HEK293T (cell line): ENCODE measurements at regions not wholly inside any gene's neighbourhood (a gene's known extent, or its start where the extent isn't known, plus 50 kb on each side); places are given as distances from the start of the nearest gene placed in this dataset.

ENCODE experiments used
- ARNT ChIP-seq: fragments of 450-650 bp; IDR thresholded peaks from 2 replicates; pipeline ENCODE4 v1.6.1; 2017; ENCODE audit warnings: mild to moderate bottlenecking
- BHLHE40 ChIP-seq: fragments of 450-650 bp; IDR thresholded peaks from 2 replicates; pipeline ENCODE4 v1.6.1; 2016; ENCODE audit warnings: mild to moderate bottlenecking, moderate library complexity, borderline replicate concordance
- FOXM1 ChIP-seq: fragments of 450-650 bp; IDR thresholded peaks from 2 replicates; pipeline ENCODE4 v1.6.1; 2017; ENCODE audit warnings: mild to moderate bottlenecking, borderline replicate concordance
- L3MBTL2 ChIP-seq: fragments of 450-650 bp; conservative IDR thresholded peaks from 2 replicates; pipeline ENCODE4 v1.6.1; 2016; ENCODE audit warnings: mild to moderate bottlenecking
- NFRKB ChIP-seq: fragments of 450-650 bp; IDR thresholded peaks from 2 replicates; pipeline ENCODE4 v1.6.1; 2016; ENCODE audit warnings: mild to moderate bottlenecking, moderate library complexity
- SP1 ChIP-seq: fragments of 450-650 bp; IDR thresholded peaks from 2 replicates; pipeline ENCODE4 v1.6.1; 2017
- TARDBP ChIP-seq: fragments of 450-650 bp; IDR thresholded peaks from 2 replicates; pipeline ENCODE4 v1.6.1; 2016

- TF ChIP-seq BHLHE40 (no peak), ARNT (no peak), TARDBP (no peak), FOXM1 (no peak), SP1 (no peak), NFRKB (no peak), L3MBTL2 (no peak)
Observed at GRCh38 chr6:74334722-74335121, 638.7 kb downstream of the CD109 start.
